Ecto neural progenitor cell (in vitro differentiated cells): ENCODE measurements at regions not wholly inside any gene's neighbourhood (a gene's known extent, or its start where the extent isn't known, plus 50 kb on each side); places are given as distances from the start of the nearest gene placed in this dataset.
A peak's percentile ranks its signal among the peaks of the same experiment; 100 is the strongest.
"Not testable (repeated sequence)": the region's sequence is repeated elsewhere in the genome, so short reads cannot be mapped to it uniquely, and the experiment has no call there.

Experiments
- DNase-seq: peaks from one replicate; pipeline ENCODE4 v3.0.0-alpha.2; 2018; ENCODE audit warnings: low spot score

DNA sequence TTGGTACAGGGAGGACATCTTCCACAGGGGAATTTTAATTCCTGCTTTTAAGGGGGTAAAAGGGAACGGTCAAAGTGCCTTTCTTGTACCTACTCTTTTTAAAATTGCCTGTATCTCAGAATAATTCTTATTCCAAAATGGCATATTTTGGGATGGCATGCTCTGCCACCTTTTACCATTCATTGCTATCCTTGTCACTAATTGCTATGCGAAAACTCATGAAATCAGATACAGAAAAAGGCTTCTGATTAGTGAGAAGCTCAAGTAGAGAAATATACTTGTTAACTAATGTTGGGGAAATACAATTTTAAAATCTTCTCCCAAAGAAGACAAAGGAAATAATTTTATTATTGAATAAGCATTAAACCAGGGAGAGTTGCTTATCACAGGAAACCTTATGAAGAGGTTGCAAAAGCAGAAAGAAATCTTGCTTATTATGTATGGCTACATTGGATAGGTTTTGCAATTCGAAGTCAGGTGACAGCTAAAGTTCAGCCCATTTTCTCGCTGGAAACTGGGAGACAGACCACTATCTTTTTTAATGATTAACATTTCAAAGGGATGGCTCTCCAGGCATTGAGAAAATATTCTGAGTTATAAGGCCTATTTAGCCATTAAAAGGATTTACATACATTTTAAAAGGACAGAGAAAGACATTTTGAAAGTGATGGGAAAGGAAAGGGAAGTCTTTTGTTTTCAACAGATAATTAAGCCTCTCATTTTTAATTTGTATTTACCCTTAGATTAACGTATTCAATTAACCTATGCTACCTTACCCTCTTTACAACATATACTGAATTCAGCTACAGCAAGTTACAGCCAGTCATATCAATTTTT is 110.3 kb upstream of the PRSS16 start:
- DNase-seq: no peak

DNA sequence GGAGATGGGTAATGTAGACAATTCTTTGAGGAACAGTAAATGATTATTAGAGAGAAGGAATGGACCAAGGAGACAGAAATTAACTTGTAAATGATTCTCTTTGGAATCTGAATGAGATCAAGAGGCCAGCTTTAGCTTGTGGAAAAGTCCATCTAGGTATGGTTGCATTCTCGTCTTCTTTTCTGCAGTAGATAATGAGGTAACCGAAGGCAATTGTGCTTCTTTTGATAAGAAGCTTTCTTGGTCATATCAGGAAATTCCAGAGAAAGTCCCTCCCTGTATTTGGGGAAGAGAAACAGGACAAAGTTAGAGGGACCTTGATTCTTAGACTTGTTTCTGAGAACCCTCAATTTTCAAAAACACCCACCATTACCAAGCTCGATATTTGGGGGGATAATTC is 109.1 kb upstream of the PRSS16 start:
- DNase-seq: no peak

DNA sequence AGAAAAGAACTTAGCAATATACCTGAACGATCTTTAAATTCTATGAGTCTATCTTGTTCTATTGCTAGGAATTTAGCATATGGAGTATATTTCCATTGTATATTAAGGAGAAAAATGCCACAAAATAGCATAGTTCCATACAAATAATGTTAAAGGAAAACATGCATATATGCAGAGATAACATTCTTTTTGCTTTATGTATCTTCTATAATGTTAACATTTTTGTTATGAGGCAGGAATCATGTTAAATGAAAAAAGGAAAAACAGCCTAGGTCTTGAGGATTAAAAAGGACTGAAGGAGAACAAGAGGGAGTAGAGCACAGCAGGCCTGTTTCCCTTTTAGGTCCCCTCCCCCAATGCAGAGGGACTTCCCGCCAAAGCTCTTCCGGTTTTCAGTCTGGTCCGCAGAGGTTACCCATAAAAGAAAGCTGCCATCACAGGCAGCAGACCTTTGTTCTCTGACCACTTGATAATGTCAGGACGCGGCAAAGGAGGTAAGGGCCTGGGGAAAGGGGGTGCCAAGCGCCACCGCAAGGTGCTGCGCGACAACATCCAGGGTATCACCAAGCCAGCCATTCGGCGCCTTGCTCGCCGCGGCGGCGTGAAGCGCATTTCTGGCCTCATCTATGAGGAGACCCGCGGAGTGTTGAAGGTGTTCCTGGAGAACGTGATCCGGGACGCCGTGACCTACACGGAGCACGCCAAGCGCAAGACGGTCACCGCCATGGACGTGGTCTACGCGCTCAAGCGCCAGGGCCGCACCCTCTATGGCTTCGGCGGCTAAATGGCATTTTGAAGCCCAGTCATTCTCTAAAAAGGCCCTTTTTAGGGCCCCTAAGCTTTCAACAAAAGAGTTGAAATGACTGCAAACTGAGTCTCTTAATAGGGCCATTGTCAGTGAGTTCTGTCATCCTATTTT is 108.4 kb upstream of the PRSS16 start:
- DNase-seq: peak; percentile 83

DNA sequence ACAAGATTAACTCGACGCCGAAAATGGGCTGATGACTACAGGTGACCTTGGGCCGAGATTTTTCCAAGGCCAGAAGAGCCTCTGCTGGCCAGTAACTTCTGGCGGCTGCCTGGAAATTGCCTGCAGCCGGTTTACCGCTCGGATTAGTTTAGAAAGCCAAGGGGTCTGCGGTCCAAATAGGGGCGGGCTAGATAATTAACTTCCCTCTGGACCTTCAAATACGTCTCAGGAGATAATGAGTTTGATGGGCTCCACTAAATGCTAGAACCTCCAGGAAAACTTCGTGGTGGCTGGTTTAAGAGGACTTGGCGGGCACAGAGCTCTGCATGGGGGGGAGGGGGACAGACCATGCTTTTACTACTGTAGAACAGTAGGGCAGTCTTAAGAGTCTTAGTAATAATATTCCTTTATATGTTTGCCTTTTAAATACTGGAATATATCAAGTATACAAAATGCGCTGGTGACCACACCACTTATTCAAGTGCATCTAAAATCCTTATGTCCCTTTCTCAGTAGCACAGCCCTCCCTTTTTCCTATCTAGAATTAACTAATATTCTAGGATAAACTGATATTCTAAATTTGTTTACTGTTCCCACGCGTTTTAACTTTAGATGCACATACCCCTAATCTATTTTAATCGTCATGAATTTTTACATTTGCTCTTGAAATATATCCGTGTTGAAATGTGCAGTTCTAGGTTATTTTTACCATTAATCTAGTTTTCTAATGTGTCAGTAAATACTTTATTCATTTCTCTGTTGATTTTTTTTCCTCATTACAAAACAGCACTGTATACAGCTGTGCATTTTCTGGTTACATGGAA is 107.5 kb upstream of the PRSS16 start:
- peak; percentile 50 for DNase-seq

DNA sequence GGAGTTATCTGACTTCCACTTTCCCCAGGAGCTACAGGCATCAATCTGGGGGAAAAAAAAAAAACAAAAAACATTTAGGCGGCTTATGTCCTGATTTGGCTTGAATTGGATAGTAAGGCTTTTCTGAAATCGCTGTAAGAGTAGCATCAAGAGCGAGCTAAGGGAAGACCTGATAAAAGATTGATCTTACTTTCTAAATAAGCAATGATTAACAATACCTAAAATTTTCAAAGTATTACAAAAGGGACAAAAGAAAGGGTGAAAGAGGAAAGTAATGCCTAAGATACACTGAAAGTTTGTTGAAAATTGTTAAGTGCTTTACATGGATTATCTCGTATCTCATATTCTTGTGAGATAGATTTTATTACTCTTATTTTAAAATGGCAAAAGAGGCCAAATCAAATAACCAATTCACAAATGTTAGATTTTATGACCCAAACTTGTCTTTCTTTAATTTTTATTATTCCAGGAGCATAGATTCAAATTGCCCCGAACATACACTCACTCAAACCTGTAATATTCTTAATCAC is 106.4 kb upstream of the PRSS16 start:
- no peak for DNase-seq

DNA sequence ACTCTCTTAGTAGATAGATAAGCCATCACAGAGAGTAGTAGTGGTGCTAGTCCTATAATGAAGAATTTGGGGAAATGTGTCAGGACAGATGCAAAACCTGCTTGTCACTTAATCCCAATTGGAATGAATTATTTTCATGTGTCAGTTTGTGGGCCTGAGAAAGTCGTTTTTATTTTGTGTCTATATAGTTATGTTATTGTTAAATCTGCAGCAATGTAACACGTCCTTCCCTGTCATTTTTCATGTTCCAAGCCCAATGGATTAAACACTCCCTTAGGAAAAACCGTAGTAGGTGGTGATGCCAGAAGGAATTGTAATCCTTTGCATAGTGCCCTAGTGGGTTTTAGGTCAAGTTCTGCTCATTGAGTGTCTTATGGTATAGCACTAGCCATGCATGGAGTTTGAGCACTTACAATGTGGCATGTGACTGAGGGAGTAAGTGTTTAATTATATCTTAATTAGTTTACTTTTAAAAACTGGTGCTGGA is 105.9 kb upstream of the PRSS16 start:
- DNase-seq: no peak

DNA sequence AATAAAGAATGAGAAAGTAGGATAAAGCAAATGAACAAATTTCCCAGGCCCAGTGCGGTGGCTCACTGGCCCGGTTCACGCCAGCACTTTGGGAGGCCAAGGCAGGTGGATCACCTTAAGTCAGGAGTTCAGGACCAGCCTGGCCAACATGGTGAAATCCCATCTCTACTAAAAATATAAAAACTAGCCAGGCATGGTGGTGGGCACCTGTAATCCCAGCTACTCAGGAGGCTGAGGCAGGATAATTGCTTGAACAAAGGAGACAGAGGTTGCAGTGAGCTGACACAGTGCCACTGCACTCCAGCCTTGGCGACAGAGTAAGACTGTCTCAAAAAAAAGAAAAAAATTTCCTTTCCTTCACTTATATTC is 104.5 kb upstream of the PRSS16 start:
- DNase-seq: not testable (repeated sequence)

DNA sequence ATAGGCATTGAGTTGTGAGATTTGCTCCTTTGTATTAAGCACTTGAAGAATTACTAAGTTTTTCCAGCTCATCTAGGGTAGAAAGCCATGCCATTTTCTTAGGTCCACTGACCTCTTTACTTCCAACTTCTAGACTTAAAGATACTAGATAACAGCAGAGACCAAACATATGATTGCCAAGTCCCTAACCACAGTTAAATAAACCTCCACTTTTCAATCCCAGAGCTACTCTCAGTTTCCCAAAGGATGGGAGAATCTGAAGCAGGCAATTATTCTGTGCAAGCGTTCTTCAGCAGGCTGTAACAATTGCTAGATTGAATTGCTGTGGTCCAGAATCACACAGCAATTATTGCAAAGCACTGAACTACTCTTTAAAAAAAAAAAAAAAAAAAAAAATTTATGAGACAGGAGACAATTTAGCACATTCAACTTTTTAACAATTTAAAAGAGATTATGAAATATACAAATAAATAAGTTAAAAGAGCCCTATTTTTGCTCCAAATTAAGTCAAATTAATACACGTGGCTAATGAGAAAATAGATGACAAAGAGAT is 104.0 kb upstream of the PRSS16 start:
- no peak for DNase-seq

DNA sequence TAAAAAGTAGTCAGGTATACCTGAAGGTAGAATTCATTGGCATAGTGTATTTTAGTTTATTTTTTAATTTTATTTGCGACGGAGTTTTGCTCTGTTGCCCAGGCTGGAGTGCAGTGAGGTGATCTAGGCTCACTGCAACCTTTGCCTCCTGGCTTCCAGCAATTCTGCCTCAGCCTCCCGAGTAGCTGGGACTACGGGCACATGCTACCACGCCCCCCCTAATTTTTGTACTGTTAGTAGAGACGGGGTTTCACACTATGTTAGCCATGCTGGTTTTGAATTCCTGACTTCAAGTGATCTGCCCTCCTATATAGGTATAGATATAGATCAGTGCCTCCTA is 102.8 kb upstream of the PRSS16 start:
- no peak for DNase-seq

DNA sequence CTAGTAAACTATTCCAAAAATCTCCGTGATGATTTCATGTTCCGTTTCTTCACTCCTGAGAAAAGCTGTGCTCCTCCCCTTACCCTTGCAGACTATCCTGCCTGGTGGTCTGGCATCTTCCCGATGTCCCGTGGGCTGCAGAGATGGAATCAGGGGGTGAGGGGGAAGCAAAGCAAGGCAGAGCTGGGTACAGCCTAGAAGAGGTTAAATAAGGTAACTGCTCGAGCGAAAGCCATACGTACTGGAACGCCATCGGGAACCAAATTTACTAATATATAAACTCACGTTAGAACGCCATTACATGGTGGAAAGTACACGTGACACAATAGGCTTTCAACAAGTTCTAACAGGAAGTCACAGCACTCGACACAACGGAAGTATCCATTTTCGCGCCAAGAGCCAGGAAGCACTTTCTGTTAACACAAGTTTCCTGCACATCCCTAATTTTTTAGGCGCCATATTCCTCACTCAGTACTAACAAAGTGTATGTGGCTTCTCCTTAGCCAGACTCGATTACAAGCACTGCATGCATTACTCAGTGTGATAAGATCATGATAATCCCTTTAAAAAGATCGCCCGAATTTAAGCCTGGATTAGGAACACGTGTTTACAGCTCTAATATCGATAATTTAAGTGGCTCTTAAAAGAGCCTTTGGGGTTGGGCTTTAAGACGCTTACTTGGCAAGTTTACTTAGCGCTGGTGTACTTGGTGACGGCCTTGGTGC is 101.6 kb upstream of the PRSS16 start:
- DNase-seq: peak; percentile 67

DNA sequence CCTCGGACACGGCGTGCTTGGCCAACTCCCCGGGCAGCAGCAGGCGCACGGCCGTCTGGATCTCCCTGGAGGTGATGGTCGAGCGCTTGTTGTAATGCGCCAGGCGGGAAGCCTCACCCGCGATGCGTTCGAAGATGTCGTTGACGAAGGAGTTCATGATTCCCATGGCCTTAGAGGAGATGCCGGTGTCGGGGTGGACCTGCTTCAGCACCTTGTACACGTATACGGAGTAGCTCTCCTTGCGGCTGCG is 101.1 kb upstream of the PRSS16 start:
- DNase-seq: not testable (repeated sequence)

DNA sequence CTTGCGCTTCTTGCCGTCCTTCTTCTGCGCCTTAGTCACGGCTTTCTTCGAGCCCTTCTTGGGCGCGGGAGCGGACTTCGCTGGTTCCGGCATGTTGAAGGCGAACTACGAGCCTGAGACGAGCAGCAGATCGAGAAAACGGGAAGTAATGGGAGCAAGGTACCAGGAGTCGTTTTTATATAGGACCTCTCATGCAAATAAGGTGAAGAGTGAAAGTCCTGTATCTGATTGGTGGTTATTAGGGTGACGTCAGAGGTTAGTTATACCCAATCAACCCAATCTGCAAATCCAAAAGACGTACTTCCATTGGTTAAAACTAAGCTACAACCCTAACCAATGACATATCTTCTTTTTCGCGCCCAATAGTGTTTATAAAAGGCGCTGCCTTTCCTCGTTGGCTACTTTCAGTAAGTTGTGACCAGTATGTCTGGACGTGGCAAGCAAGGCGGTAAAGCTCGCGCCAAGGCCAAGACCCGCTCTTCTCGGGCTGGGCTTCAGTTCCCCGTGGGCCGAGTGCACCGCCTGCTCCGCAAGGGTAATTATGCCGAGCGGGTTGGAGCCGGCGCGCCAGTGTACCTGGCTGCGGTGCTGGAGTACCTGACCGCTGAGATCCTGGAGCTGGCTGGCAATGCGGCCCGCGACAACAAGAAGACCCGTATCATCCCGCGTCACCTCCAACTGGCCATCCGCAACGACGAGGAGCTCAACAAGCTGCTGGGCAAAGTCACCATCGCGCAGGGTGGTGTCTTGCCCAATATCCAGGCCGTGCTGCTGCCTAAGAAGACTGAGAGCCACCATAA is 100.6 kb upstream of the PRSS16 start:
- DNase-seq: peak; percentile 90

DNA sequence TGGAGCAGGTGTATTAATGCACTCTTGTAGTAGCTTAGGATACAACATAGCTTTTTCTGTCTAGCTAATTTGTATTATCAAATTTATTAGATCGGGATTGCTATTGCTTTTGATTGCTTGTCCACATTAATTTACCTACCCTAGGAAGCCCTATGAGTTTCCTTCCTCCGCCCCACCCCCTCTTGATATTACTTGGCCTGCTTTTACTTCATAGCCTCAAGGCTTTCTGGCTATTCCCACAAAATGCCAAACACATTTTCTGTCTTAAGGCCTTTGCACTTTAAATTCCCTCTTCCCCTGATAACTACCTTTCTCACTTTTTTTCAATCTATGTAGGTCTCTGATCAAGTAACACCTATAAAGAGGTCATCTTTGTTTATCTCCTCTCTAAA is 99.1 kb upstream of the PRSS16 start:
- no peak for DNase-seq

DNA sequence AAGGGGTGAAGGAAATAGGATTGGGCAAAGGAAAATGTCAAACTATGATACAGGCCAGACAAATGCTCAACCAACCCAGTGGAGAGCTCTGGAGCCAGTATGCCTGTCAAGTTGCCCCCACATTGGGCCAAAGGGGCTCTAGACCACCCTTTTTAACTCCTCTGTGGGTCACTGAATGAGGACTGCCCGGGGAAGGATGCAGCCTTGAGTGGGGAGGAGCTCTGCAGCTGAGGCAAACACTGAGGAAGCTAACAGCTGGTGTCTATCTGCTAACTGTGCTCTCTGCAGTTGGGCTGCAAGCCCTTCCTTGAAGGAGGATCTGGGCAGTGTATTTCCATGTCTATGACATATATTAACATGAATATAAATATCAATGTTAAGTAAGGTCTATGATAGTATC is 98.4 kb upstream of the PRSS16 start:
- no peak for DNase-seq

DNA sequence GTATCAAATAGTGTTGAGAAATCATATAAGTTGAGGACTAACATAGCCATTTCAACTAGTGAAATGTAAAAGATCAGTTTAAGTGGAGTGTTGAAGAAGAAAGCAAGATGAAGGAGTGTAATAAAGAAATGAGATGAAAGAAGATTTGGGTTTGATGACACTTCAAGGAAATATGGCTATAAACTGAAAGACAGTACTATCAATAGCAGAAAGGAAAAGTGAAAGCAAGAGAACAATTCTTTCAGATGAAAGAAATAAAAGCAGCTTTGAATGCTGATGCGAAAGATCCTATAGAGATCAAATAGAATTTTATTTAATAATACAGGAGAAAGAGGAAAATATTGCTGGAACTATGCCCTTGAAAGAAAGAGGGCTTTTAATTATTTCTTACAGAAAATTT is 92.8 kb upstream of the PRSS16 start:
- no peak for DNase-seq

DNA sequence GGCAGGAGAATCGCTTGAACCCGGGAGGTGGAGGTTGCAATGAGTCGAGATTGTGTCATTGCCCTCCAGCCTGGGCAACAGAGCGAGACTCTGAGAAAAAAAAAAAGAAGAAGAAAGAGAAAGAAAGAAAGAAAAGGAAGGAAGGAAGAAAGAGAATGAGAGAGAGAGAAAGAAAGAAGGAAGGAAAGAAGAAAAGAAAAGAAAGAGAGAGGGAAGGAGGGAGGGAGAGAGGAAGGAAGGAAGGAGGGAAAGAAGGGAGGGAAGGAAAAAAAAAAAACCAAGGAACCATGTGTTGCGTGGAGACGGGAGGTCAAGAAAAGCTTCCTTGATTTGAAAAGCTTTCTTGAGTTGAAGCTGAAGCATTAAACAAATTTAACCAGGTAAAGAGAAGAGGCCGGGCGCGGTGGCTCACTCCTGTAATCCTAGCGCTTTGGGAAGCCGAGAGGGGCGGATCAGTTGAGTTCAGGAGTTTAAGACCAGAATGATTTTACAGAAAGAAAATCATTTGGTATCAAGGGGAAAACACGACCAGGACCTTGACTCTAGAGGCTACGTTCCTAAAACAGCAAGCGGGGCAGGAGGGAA is 90.5 kb upstream of the PRSS16 start:
- DNase-seq: no peak

DNA sequence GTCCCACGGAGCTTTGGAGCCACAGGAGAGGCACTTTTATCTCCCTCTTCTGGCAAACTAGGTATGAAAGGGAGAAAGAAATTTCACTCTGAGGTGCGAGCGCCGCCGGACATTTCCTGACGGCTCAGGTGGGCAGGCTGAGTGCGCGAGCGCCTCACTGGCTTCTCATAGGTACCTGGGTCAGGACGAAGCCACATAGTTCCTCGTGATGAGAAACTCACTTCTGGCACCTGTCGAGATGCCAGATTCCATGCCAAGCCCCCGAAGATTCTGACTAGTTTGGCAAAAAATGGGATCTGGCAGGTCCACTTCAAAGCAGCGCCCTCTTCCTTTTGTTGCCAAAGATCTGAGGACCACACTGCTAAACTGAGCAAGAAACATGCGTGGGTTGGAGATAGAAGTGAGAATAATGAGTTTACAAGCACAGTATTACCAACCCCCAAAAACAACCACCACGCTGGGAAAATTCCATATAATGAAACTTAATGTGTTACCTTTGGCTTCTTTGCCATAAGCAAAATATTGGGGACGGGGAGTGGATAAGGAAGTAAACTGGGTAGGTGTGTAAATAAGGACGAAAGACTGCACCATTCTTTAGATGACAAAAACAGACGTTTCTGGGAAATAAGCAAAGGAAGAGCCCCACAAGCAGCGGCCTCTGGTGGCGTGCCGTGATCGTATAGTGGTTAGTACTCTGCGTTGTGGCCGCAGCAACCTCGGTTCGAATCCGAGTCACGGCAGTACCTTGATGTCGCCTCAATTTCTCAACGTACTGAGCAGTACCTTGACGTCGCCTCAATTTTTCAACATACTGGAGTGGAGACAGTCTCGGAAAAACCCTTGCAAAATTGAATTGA is 89.8 kb upstream of the PRSS16 start:
- DNase-seq: peak; percentile 60

DNA sequence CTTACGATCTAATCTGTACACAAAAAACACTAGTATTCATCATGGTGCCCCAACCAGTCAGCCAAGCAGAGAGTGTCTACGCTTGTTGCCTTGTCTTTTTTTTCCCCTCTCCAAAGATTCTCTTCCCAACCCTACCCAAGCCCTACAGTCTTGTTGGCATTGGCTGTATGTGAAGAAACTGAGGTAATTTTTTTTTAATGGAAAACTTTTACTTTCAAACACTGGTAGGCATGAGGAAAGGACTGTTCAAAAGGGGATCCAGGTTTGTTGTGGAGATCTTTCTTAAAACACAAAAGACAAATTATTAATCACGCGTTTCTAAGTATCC is 89.2 kb upstream of the PRSS16 start:
- DNase-seq: no peak

DNA sequence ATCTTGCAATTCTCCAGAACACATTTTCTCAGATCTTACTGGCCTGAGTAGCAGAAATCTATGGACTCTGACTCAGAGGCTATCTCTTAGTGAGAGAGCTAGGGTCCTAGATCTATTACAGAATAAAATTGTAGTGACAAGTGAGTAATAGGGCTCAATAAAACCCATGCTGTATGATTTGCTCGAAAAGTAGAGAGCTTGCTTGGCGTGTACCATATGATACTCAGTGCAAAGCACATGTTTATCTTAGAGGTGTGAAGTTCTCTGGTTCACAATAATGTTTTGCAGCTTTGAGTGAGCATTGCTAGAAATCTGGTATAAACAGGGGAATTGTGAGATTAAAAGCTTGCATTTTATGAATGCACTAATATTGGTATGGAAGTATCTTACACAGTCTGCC is 87.8 kb upstream of the PRSS16 start:
- DNase-seq: no peak
